NOMO-1 (cell line): ENCODE measurements at regions not wholly inside any gene's neighbourhood (a gene's known extent, or its start where the extent isn't known, plus 50 kb on each side); places are given as distances from the start of the nearest gene placed in this dataset.
"Not testable (repeated sequence)": the region's sequence is repeated elsewhere in the genome, so short reads cannot be mapped to it uniquely, and the experiment has no call there.

Source experiments
- DNase-seq, 2 experiments: peaks; one replicate each; lab custom pipeline; 2025; ENCODE audit not compliant: unreplicated experiment in 2 of 2; lab: John Stamatoyannopoulos, UW

- no peak for DNase-seq
These were observed 1887.7 kb upstream of the PCDH7 start for GRCh38 chr4:28832444-28832843.

- no peak for DNase-seq
These were observed 1886.0 kb upstream of the PCDH7 start for GRCh38 chr4:28834120-28834519.

- no peak for DNase-seq
These were observed 1884.7 kb upstream of the PCDH7 start for GRCh38 chr4:28835501-28835900.

- DNase-seq = no peak
These were observed 1877.9 kb upstream of the PCDH7 start for GRCh38 chr4:28842271-28842670.

GRCh38 chr4:28845158-28845557 lies 1875.0 kb upstream of the PCDH7 start:
- no peak for DNase-seq

GRCh38 chr4:28857028-28857427 lies 1863.1 kb upstream of the PCDH7 start:
- DNase-seq = not testable (repeated sequence)

- no peak for DNase-seq
These were observed 1851.3 kb upstream of the PCDH7 start for GRCh38 chr4:28868841-28869240.

- DNase-seq = no peak
These were observed 1841.0 kb upstream of the PCDH7 start for GRCh38 chr4:28879178-28879577.

GRCh38 chr4:28879900-28880299 lies 1840.3 kb upstream of the PCDH7 start:
- no peak for DNase-seq

- no peak for DNase-seq
These were observed 1837.0 kb upstream of the PCDH7 start for GRCh38 chr4:28883211-28883610.

- DNase-seq = no peak
These were observed 1833.2 kb upstream of the PCDH7 start for GRCh38 chr4:28886934-28887333.

- DNase-seq = no peak
These were observed 1829.0 kb upstream of the PCDH7 start for GRCh38 chr4:28890949-28891775.

GRCh38 chr4:28913466-28913865 lies 1806.7 kb upstream of the PCDH7 start:
- no peak for DNase-seq

GRCh38 chr4:28916585-28916984 lies 1803.6 kb upstream of the PCDH7 start:
- no peak for DNase-seq

- DNase-seq = no peak
These were observed 1801.3 kb upstream of the PCDH7 start for GRCh38 chr4:28918871-28919270.

- DNase-seq = no peak
These were observed 1798.3 kb upstream of the PCDH7 start for GRCh38 chr4:28921886-28922285.

- no peak for DNase-seq
These were observed 1794.0 kb upstream of the PCDH7 start for GRCh38 chr4:28926156-28926555.

- DNase-seq = no peak
These were observed 1777.5 kb upstream of the PCDH7 start for GRCh38 chr4:28942631-28943030.

GRCh38 chr4:28947374-28947773 lies 1772.8 kb upstream of the PCDH7 start:
- DNase-seq = no peak

- no peak for DNase-seq
These were observed 1771.7 kb upstream of the PCDH7 start for GRCh38 chr4:28948501-28948900.

GRCh38 chr4:28966982-28967381 lies 1753.2 kb upstream of the PCDH7 start:
- no peak for DNase-seq

- DNase-seq = no peak
These were observed 1746.4 kb upstream of the PCDH7 start for GRCh38 chr4:28973587-28974350.
